ENCODE measurements at regions not wholly inside any gene's neighbourhood (a gene's known extent, or its start where the extent isn't known, plus 50 kb on each side); places are given as distances from the start of the nearest gene placed in this dataset.

- no peak for DNase-seq (ENCODE audit: low spot score)
- intact Hi-C loops (cut with DNase I): no loop called here
Observed at GRCh38 chr2:30096451-30096850, 50.4 kb upstream of the YPEL5 start.

More at GRCh38 chr2:30096451-30096850, 50.4 kb upstream of the YPEL5 start:
- WGBS: 56% methylated on average over 4 of the region's 4 CpGs
- Histone ChIP-seq H3K27me3 (replicated peaks; ENCODE audit: insufficient read depth) (no peaks in the 10 kb centered on the region), H3K27ac (no peak overlapping the region), H3K4me3 (no peak overlapping the region), H3K9me3 (no peaks in the 10 kb centered on the region), H3K36me3 (no peaks in the 10 kb centered on the region), H3K4me1 (replicated peaks) (no peaks in the 10 kb centered on the region)
- TF ChIP-seq POLR2AphosphoS5 (IDR thresholded peaks at IDR 0.05): no peak
- no peak for TF ChIP-seq CTCF (IDR thresholded peaks at IDR 0.05)
